HEK293T (cell line): ENCODE measurements at regions not wholly inside any gene's neighbourhood (a gene's known extent, or its start where the extent isn't known, plus 50 kb on each side); places are given as distances from the start of the nearest gene placed in this dataset.
A peak's percentile ranks its signal among the peaks of the same experiment; 100 is the strongest.

ENCODE experiments used
- CTCF ChIA-PET: fragments of 350-600 bp; formaldehyde crosslinking; extraction: SDS; loops from one replicate; lab custom pipeline; 2021; ENCODE audit warnings: antibody characterized with exemption, inconsistent platforms; lab: Yijun Ruan, JAX
- POLR2A ChIA-PET: fragments of 350-600 bp; formaldehyde crosslinking; extraction: SDS; loops from one replicate; lab custom pipeline; 2020; ENCODE audit warnings: antibody characterized with exemption, inconsistent platforms; lab: Yijun Ruan, JAX
- DNase-seq: peaks from one replicate; pipeline ENCODE4 v3.0.0; 2012; ENCODE audit warnings: mixed read lengths; ENCODE audit errors: extremely low spot score
- ARNT ChIP-seq: fragments of 450-650 bp; IDR thresholded peaks from 2 replicates; pipeline ENCODE4 v1.6.1; 2017; ENCODE audit warnings: mild to moderate bottlenecking
- BHLHE40 ChIP-seq: fragments of 450-650 bp; IDR thresholded peaks from 2 replicates; pipeline ENCODE4 v1.6.1; 2016; ENCODE audit warnings: mild to moderate bottlenecking, moderate library complexity, borderline replicate concordance
- CTBP1 ChIP-seq: fragments of 450-650 bp; IDR thresholded peaks from 2 replicates; pipeline ENCODE4 v1.6.1; 2016; ENCODE audit warnings: borderline replicate concordance
- ELF4 ChIP-seq: fragments of 450-650 bp; IDR thresholded peaks from 2 replicates; pipeline ENCODE4 v1.6.1; 2017; ENCODE audit warnings: antibody characterized with exemption
- FOXA1 ChIP-seq: fragments of 450-650 bp; IDR thresholded peaks from 2 replicates; pipeline ENCODE4 v1.6.1; 2016; ENCODE audit warnings: mild to moderate bottlenecking
- FOXK2 ChIP-seq: fragments of 450-650 bp; IDR thresholded peaks from 2 replicates; pipeline ENCODE4 v1.6.1; 2016; ENCODE audit warnings: mild to moderate bottlenecking
- FOXM1 ChIP-seq: fragments of 450-650 bp; IDR thresholded peaks from 2 replicates; pipeline ENCODE4 v1.6.1; 2017; ENCODE audit warnings: mild to moderate bottlenecking, borderline replicate concordance
- HDGF ChIP-seq: fragments of 450-650 bp; IDR thresholded peaks from 2 replicates; pipeline ENCODE4 v1.6.1; 2017; ENCODE audit warnings: antibody characterized with exemption, borderline replicate concordance
- L3MBTL2 ChIP-seq: fragments of 450-650 bp; conservative IDR thresholded peaks from 2 replicates; pipeline ENCODE4 v1.6.1; 2016; ENCODE audit warnings: mild to moderate bottlenecking
- LEF1 ChIP-seq: fragments of 450-650 bp; IDR thresholded peaks from 2 replicates; pipeline ENCODE4 v1.6.1; 2017; ENCODE audit warnings: mild to moderate bottlenecking, borderline replicate concordance
- NFRKB ChIP-seq: fragments of 450-650 bp; IDR thresholded peaks from 2 replicates; pipeline ENCODE4 v1.6.1; 2016; ENCODE audit warnings: mild to moderate bottlenecking, moderate library complexity
- PKNOX1 ChIP-seq: fragments of 450-650 bp; IDR thresholded peaks from 2 replicates; pipeline ENCODE4 v1.6.1; 2016
- SP1 ChIP-seq: fragments of 450-650 bp; IDR thresholded peaks from 2 replicates; pipeline ENCODE4 v1.6.1; 2017
- SUZ12 ChIP-seq: fragments of 450-650 bp; IDR thresholded peaks from 2 replicates; pipeline ENCODE4 v1.6.1; 2016; ENCODE audit warnings: mild to moderate bottlenecking
- TARDBP ChIP-seq: fragments of 450-650 bp; IDR thresholded peaks from 2 replicates; pipeline ENCODE4 v1.6.1; 2016
- ZNF384 ChIP-seq: fragments of 450-650 bp; IDR thresholded peaks from 2 replicates; pipeline ENCODE4 v1.6.1; 2016

GRCh38 chr4:12692815-12693214, 791.3 kb downstream of the RAB28 start:
- ChIA-PET CTCF (no interaction called here), POLR2A (no interaction called here)
- TF ChIP-seq HDGF (no peak), SUZ12 (no peak), ARNT (no peak), L3MBTL2 (no peak), CTBP1 (no peak), PKNOX1 (no peak), FOXK2 (no peak), LEF1 (no peak)
- no peak for DNase-seq

- POLR2A ChIA-PET, result no interaction called here
- no peak for DNase-seq
- CTCF ChIA-PET, result no interaction called here
- TF ChIP-seq ELF4 (no peak), CTBP1 (no peak), BHLHE40 (no peak), FOXA1 (no peak), L3MBTL2 (no peak), ARNT (no peak), NFRKB (no peak), PKNOX1 (no peak), HDGF (no peak), FOXK2 (no peak), ZNF384 (no peak), TARDBP (no peak), LEF1 (no peak), SUZ12 (no peak), SP1 (no peak)
Observed at GRCh38 chr4:12691168-12691567, 793.0 kb downstream of the RAB28 start.

GRCh38 chr4:12689457-12689856, 794.7 kb downstream of the RAB28 start:
- ChIA-PET CTCF (no interaction called here), POLR2A (no interaction called here)
- TF ChIP-seq FOXK2 (no peak), FOXM1 (no peak), HDGF (no peak), SP1 (no peak), PKNOX1 (no peak), ZNF384 (no peak), LEF1 (no peak)
- DNase-seq, result no peak

- TF ChIP-seq HDGF (no peak), ZNF384 (no peak), SP1 (no peak), FOXM1 (no peak), BHLHE40 (no peak), CTBP1 (no peak)
- DNase-seq, result peak; percentile 5
- ChIA-PET CTCF (no interaction called here), POLR2A (no interaction called here)
Observed at GRCh38 chr4:12679217-12679616, 804.9 kb downstream of the RAB28 start.

GRCh38 chr4:12674184-12674583, 810.0 kb downstream of the RAB28 start:
- ChIA-PET POLR2A (no interaction called here), CTCF (no interaction called here)
- DNase-seq, result no peak
- TF ChIP-seq HDGF (no peak), CTBP1 (no peak), SP1 (no peak), ZNF384 (no peak), SUZ12 (no peak), FOXM1 (no peak), ELF4 (no peak), TARDBP (no peak), ARNT (no peak), FOXA1 (no peak), PKNOX1 (no peak), LEF1 (no peak), NFRKB (no peak), BHLHE40 (no peak), FOXK2 (no peak), L3MBTL2 (no peak)

- TF ChIP-seq FOXM1, result no peak
- no peak for TF ChIP-seq NFRKB
- no peak for TF ChIP-seq CTBP1
- TF ChIP-seq SUZ12, result no peak
- no peak for TF ChIP-seq LEF1
- TF ChIP-seq FOXA1, result no peak
- no peak for TF ChIP-seq ZNF384
- TF ChIP-seq SP1, result no peak
- no peak for TF ChIP-seq HDGF
- CTCF ChIA-PET, result no interaction called here
- POLR2A ChIA-PET, result no interaction called here
- no peak for DNase-seq
Observed at GRCh38 chr4:12672303-12672702, 811.8 kb downstream of the RAB28 start.
